Muscle of back (tissue), 3 donors: ENCODE measurements at regions not wholly inside any gene's neighbourhood (a gene's known extent, or its start where the extent isn't known, plus 50 kb on each side); places are given as distances from the start of the nearest gene placed in this dataset.

ENCODE experiments used
- DNase-seq, 3 donors: peaks; one replicate each; pipeline versions ENCODE4 v3.0.0 to v3.0.0-alpha.2; 2013

- DNase-seq: no peak
Observed at GRCh38 chr11:111095327-111095726, 150.2 kb upstream of the POU2AF2 start.

GRCh38 chr11:111093061-111093460 is 152.5 kb upstream of the POU2AF2 start:
- no peak for DNase-seq

GRCh38 chr11:111091321-111091938 is 154.1 kb upstream of the POU2AF2 start:
- DNase-seq: peak; percentile 68 to 92 (median 83)

GRCh38 chr11:111089759-111090158 is 155.8 kb upstream of the POU2AF2 start:
- DNase-seq: no peak

- no peak for DNase-seq
Observed at GRCh38 chr11:111088847-111089355, 156.6 kb upstream of the POU2AF2 start.

GRCh38 chr11:111086058-111086457 is 159.5 kb upstream of the POU2AF2 start:
- DNase-seq: peak in 1 of 3 donors; percentile 45

GRCh38 chr11:111082664-111083063 is 162.9 kb upstream of the POU2AF2 start:
- DNase-seq: no peak

GRCh38 chr11:111081021-111081511 is 164.5 kb upstream of the POU2AF2 start:
- DNase-seq: peak; percentile 40 to 81 (median 76)

GRCh38 chr11:111077530-111078322 is 167.8 kb upstream of the POU2AF2 start:
- DNase-seq: no peak

GRCh38 chr11:111069066-111069465 is 176.5 kb upstream of the POU2AF2 start:
- no peak for DNase-seq

GRCh38 chr11:111067994-111068393 is 177.5 kb upstream of the POU2AF2 start:
- DNase-seq: no peak

- no peak for DNase-seq
Observed at GRCh38 chr11:111066846-111067245, 178.7 kb upstream of the POU2AF2 start.

- DNase-seq: no peak
Observed at GRCh38 chr11:111063726-111064517, 181.6 kb upstream of the POU2AF2 start.

- DNase-seq: no peak
Observed at GRCh38 chr11:111062420-111062819, 183.1 kb upstream of the POU2AF2 start.

GRCh38 chr11:111059726-111060125 is 185.8 kb upstream of the POU2AF2 start:
- no peak for DNase-seq

GRCh38 chr11:111049131-111049530 is 196.4 kb upstream of the POU2AF2 start:
- no peak for DNase-seq

- DNase-seq: no peak
Observed at GRCh38 chr11:111047374-111047773, 198.2 kb upstream of the POU2AF2 start.

GRCh38 chr11:111046291-111046690 is 199.2 kb upstream of the POU2AF2 start:
- DNase-seq: peak in 1 of 3 donors; percentile 16

- peak in 1 of 3 donors; percentile 31 for DNase-seq
Observed at GRCh38 chr11:111045874-111046273, 199.7 kb upstream of the POU2AF2 start.

GRCh38 chr11:111045407-111045803 is 200.1 kb upstream of the POU2AF2 start:
- peak in 2 of 3 donors; percentile 16 to 34 for DNase-seq

- no peak for DNase-seq
Observed at GRCh38 chr11:111044751-111045406, 200.6 kb upstream of the POU2AF2 start.

- DNase-seq: no peak
Observed at GRCh38 chr11:111039982-111040381, 205.5 kb upstream of the POU2AF2 start.
